Heart left ventricle (tissue), 16 donors: ENCODE measurements at regions not wholly inside any gene's neighbourhood (a gene's known extent, or its start where the extent isn't known, plus 50 kb on each side); places are given as distances from the start of the nearest gene placed in this dataset.

ENCODE experiments used
- ATAC-seq, 4 donors: fragments of 200-7000 bp; cut with Tn5 transposase; one replicate each; pipeline ENCODE4 v1.9.1; 2020 to 2022; ENCODE audit warnings: moderate library complexity in 4 of 4, mild to moderate bottlenecking in 3 of 4, moderate number of reproducible peaks in 1 of 4
- DNase-seq, 5 donors: peaks; one replicate each; pipeline ENCODE4 v3.0.0-alpha.2; 2020
- H3K27ac ChIP-seq, 12 donors: fragments of 200-600 bp; sonication (generic) in 4 of 12; one replicate each; pipeline versions ENCODE4 v1.5.0 to v1.8.0; 2016 to 2022; ENCODE audit warnings: mild to moderate bottlenecking in 2 of 12
- H3K27me3 ChIP-seq, 9 donors: fragments of 200-600 bp; sonication (generic) in 2 of 9; one replicate each; pipeline versions ENCODE4 v1.5.1 to v1.8.0; 2016 to 2022; ENCODE audit warnings: mild to moderate bottlenecking in 3 of 9
- H3K36me3 ChIP-seq, 9 donors: fragments of 200-600 bp; sonication (generic) in 2 of 9; one replicate each; pipeline versions ENCODE4 v1.5.0 to v1.8.0; 2018 to 2022; ENCODE audit warnings: mild to moderate bottlenecking in 2 of 9
- H3K4me1 ChIP-seq, 12 donors: fragments of 200-600 bp; sonication (generic) in 4 of 12; one replicate each; pipeline versions ENCODE4 v1.5.0 to v1.8.0; 2016 to 2022; ENCODE audit warnings: mild to moderate bottlenecking in 3 of 12
- H3K4me3 ChIP-seq, 12 donors: fragments of 200-600 bp; sonication (generic) in 4 of 12; one replicate each; pipeline versions ENCODE4 v1.5.0 to v1.8.0; 2017 to 2022; ENCODE audit warnings: mild to moderate bottlenecking in 9 of 12, moderate library complexity in 4 of 12
- H3K9me3 ChIP-seq, 12 donors: fragments of 200-600 bp; sonication (generic) in 4 of 12; one replicate each; pipeline versions ENCODE4 v1.5.0 to v1.8.0; 2016 to 2022; ENCODE audit warnings: mild to moderate bottlenecking in 1 of 12
- POLR2A ChIP-seq, 2 donors: fragments of 450-650 bp; IDR thresholded peaks; one replicate each; pipeline ENCODE4 v1.6.1; 2017; ENCODE audit warnings: antibody characterized with exemption in 2 of 2, mild to moderate bottlenecking in 2 of 2, moderate library complexity in 2 of 2
- WGBS, 4 donors: extraction: QIAGEN DNeasy Blood & Tissue Kit in 2 of 4; methylation state at CpG; one replicate each; pipeline versions ENCODE4 v1.1.5 to v1.1.7; 2013 to 2018; 5-methylcytosine and 5-hydroxymethylcytosine counted together
- intact Hi-C, 10 donors: fragments of 100-400 bp; cut with DNase I; formaldehyde crosslinking; loops; one replicate each; pipeline versions ENCODE4 v1.11.1 to v1.14.2; 2022
- TF ChIP-seq, protein P1 (sequence below), 12 donors: fragments of 200-600 bp; sonication (generic) in 4 of 12; IDR thresholded peaks; one replicate each; pipeline versions ENCODE4 v1.5.0 to v1.8.0; 2018 to 2022; ENCODE audit warnings: antibody characterized with exemption in 12 of 12, mild to moderate bottlenecking in 5 of 12
- donor health status: ischemic (EF 13 %, LVEDD 7.1; RV severe dilation, severe dysfunction).
- donor health status: healthy with polysubstance abuse.
- donor health status: DM: no; HTN: yes; CAD: no.
- donor health status: DM: no; HTN: no; CAD: no.
- donor health status: ischemic (EF 25% LVEDD 6.9; RV normal size, moderate dysfunction).
- donor health status: ischemic (EF 25% LVEDD 5.7; RV mildly dilated, moderate dysfunction).
- donor health status: healthy.
- donor health status: DM: yes; HTN: yes; CAD: no.
- donor health status: ischemic (EF 35%, LVEDD 5.7; RV mildly dilated, moderate dysfunction).
- donor health status: nonischemic (EF 11% LVEDD 7.7; RV severe dilation, severe dysfunction).
- donor health status: DM: yes; HTN: yes; CAD: no.
- donor health status: PGD.
- donor health status: ischemic (EF 29% LVEDD 5.4; RV normal size, mild dysfunction).
- donor health status: nonischemic (EF 23%, LVEDD 6.1; RV moderate dilation, normal function).

DNA sequence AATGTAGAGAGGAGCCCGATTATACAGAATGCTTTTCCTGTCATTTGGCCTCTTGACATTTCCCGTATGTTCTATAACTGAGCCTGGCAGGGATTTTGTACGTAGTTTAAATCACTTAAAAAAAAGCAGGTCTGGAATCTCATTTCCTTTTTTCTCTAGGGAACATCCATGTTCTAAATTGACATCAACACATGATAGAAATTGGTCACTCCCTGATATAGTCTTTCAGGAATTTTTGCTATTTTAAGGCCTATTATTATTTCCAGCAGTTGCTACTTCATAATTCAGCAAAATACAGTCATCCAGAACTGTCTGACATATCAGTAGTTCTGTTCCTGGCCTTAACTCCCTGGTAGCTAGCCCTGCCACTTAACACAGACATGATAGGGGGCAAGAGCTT is 565.7 kb upstream of the ZEB2 start:
- H3K9me3 ChIP-seq = peaks cover 0 to 9% (median 0%) of the 10 kb centered on the region in 12 donors
- intact Hi-C loops = no loop called here
- H3K4me3 ChIP-seq = no peak overlapping the region
- H3K27me3 ChIP-seq = no peaks in the 10 kb centered on the region
- ATAC-seq (peak in 1 of 4 donors; percentile 55), DNase-seq (no peak)
- TF ChIP-seq, protein P1, sequence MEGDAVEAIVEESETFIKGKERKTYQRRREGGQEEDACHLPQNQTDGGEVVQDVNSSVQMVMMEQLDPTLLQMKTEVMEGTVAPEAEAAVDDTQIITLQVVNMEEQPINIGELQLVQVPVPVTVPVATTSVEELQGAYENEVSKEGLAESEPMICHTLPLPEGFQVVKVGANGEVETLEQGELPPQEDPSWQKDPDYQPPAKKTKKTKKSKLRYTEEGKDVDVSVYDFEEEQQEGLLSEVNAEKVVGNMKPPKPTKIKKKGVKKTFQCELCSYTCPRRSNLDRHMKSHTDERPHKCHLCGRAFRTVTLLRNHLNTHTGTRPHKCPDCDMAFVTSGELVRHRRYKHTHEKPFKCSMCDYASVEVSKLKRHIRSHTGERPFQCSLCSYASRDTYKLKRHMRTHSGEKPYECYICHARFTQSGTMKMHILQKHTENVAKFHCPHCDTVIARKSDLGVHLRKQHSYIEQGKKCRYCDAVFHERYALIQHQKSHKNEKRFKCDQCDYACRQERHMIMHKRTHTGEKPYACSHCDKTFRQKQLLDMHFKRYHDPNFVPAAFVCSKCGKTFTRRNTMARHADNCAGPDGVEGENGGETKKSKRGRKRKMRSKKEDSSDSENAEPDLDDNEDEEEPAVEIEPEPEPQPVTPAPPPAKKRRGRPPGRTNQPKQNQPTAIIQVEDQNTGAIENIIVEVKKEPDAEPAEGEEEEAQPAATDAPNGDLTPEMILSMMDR (IDR thresholded peaks at IDR 0.05) = no peak
- no peak for TF ChIP-seq POLR2A (IDR thresholded peaks at IDR 0.05)
- WGBS, 4 donors = 26 to 52% (median 40%) methylated on average over 3 of the region's 3 CpGs
- H3K27ac ChIP-seq = peak overlapping the region in 5 of 12 donors; percentile 1 to 56 (median 41)
- H3K4me1 ChIP-seq = peaks cover 0 to 14% (median 0%) of the 10 kb centered on the region in 12 donors
- H3K36me3 ChIP-seq = no peaks in the 10 kb centered on the region

DNA sequence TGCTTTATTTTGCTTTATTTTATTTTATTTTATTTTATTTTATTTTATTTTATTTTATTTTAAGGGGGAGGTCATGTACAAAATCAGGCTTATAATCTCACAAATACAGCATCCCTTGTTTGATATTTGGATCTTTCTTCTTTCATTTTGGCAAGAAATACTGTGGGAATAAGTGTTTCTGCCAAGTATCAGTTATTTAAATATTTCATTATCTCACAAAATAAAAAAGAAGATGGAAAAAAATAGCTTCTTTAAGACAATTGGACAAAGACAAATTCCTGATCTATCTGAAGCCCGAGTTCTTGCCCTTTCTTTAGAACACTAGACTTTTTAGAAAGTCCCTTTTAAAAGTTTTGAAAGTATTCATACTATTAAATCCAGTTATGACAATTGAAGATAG is 560.5 kb upstream of the ZEB2 start:
- ATAC-seq (no peak), DNase-seq (no peak)
- Histone ChIP-seq H3K27ac (peak overlapping the region in 4 of 12 donors; percentile 5 to 32 (median 24)), H3K9me3 (no peaks in the 10 kb centered on the region), H3K4me3 (no peak overlapping the region), H3K36me3 (no peaks in the 10 kb centered on the region), H3K27me3 (no peaks in the 10 kb centered on the region), H3K4me1 (peaks cover 0 to 12% (median 0%) of the 10 kb centered on the region in 12 donors)
- intact Hi-C loops = no loop called here
- TF ChIP-seq, protein P1 (IDR thresholded peaks at IDR 0.05) = no peak
- no peak for TF ChIP-seq POLR2A (IDR thresholded peaks at IDR 0.05)
- WGBS, 4 donors = 31 to 48% (median 42%) methylated on average over 1 of the region's 1 CpG

GRCh38 chr2:145079641-145080040 is 559.7 kb upstream of the ZEB2 start:
- TF ChIP-seq, protein P1 (IDR thresholded peaks at IDR 0.05) = no peak
- no peak for TF ChIP-seq POLR2A (IDR thresholded peaks at IDR 0.05)
- Histone ChIP-seq H3K4me1 (peaks cover 0 to 8% (median 0%) of the 10 kb centered on the region in 12 donors), H3K9me3 (no peaks in the 10 kb centered on the region), H3K27ac (peak overlapping the region in 3 of 12 donors; percentile 18 to 32 (median 29)), H3K4me3 (no peak overlapping the region), H3K36me3 (no peaks in the 10 kb centered on the region), H3K27me3 (no peaks in the 10 kb centered on the region)
- intact Hi-C loops = no loop called here
- WGBS, 4 donors = 56 to 78% (median 71%) methylated on average over 1 of the region's 1 CpG
- no peak for ATAC-seq
- no peak for DNase-seq

- Histone ChIP-seq H3K9me3 (no peaks in the 10 kb centered on the region), H3K4me3 (no peak overlapping the region), H3K4me1 (peaks cover 0 to 8% (median 0%) of the 10 kb centered on the region in 12 donors), H3K27me3 (no peaks in the 10 kb centered on the region), H3K27ac (no peak overlapping the region), H3K36me3 (no peaks in the 10 kb centered on the region)
- no peak for TF ChIP-seq POLR2A (IDR thresholded peaks at IDR 0.05)
- TF ChIP-seq, protein P1 (IDR thresholded peaks at IDR 0.05) = no peak
- intact Hi-C loops = no loop called here
- 82 to 91% (median 87%) methylated on average over 1 of the region's 1 CpG for WGBS, 4 donors
- DNase-seq = no peak
- ATAC-seq = no peak
Measured at GRCh38 chr2:145078923-145079322, 559.0 kb upstream of the ZEB2 start.
